OCI-LY1 (cell line): ENCODE measurements at regions not wholly inside any gene's neighbourhood (a gene's known extent, or its start where the extent isn't known, plus 50 kb on each side); places are given as distances from the start of the nearest gene placed in this dataset.
"Not testable (repeated sequence)": the region's sequence is repeated elsewhere in the genome, so short reads cannot be mapped to it uniquely, and the experiment has no call there.

Experiments used
- H2AFZ ChIP-seq: fragments of 200-600 bp; sonication (generic), shearing (Covaris generic); 2 replicates; pipeline ENCODE4 v1.6.0; 2014; ENCODE audit warnings: antibody characterized with exemption, mild to moderate bottlenecking, low read length
- H3F3A ChIP-seq: fragments of 200-600 bp; sonication (generic), shearing (Covaris generic); 2 replicates; pipeline ENCODE4 v1.6.0; 2014; ENCODE audit warnings: mild to moderate bottlenecking, antibody characterized with exemption, low read length, moderate library complexity; ENCODE audit not compliant: insufficient read depth
- H3K27ac ChIP-seq: fragments of 200-600 bp; sonication (generic); 2 replicates; pipeline ENCODE4 v1.5.1; 2014; ENCODE audit warnings: low read length, mixed run types, mild to moderate bottlenecking, low read depth; ENCODE audit not compliant: poor library complexity, severe bottlenecking
- H3K27me3 ChIP-seq: fragments of 200-600 bp; sonication (generic); 2 replicates; pipeline ENCODE4 v1.6.0; 2014; ENCODE audit warnings: antibody characterized with exemption, mild to moderate bottlenecking, low read length, moderate library complexity; ENCODE audit not compliant: insufficient read depth
- H3K36me3 ChIP-seq: fragments of 200-600 bp; sonication (generic); 2 replicates; pipeline ENCODE4 v1.6.1; 2014; ENCODE audit warnings: mild to moderate bottlenecking, antibody characterized with exemption, low read length, moderate library complexity, mixed read lengths; ENCODE audit not compliant: insufficient read depth
- H3K4me1 ChIP-seq: fragments of 200-600 bp; sonication (generic); 2 replicates; pipeline ENCODE4 v1.5.1; 2014; ENCODE audit warnings: mild to moderate bottlenecking, low read length, moderate library complexity; ENCODE audit not compliant: insufficient read depth, severe bottlenecking
- H3K4me2 ChIP-seq: fragments of 200-600 bp; sonication (generic), shearing (Covaris generic); 2 replicates; pipeline ENCODE4 v1.6.1; 2014; ENCODE audit warnings: low read length
- H3K4me3 ChIP-seq: fragments of 200-600 bp; sonication (generic); 2 replicates; pipeline ENCODE4 v1.5.1; 2014; ENCODE audit warnings: low read length, low read depth, mild to moderate bottlenecking, mixed read lengths; ENCODE audit not compliant: poor library complexity, severe bottlenecking
- H3K79me2 ChIP-seq: fragments of 200-600 bp; shearing (Covaris generic); 2 replicates; pipeline ENCODE4 v1.6.1; 2016; ENCODE audit warnings: mixed run types, low read length, mixed read lengths; ENCODE audit not compliant: insufficient read depth
- H3K9ac ChIP-seq: fragments of 200-600 bp; sonication (generic), shearing (Covaris generic); 2 replicates; pipeline ENCODE4 v1.6.1; 2014; ENCODE audit warnings: mild to moderate bottlenecking, low read length, mixed read lengths
- H3K9me2 ChIP-seq: fragments of 200-600 bp; sonication (generic), shearing (Covaris generic); 2 replicates; pipeline ENCODE4 v1.6.1; 2014; ENCODE audit warnings: low read depth, mild to moderate bottlenecking, low read length, mixed read lengths
- H3K9me3 ChIP-seq: fragments of 200-600 bp; shearing (Covaris generic); 2 replicates; pipeline ENCODE4 v1.6.1; 2014; ENCODE audit warnings: low read length, mixed read lengths
- H4K20me1 ChIP-seq: fragments of 200-600 bp; sonication (generic), shearing (Covaris generic); 2 replicates; pipeline ENCODE4 v1.6.0; 2016; ENCODE audit warnings: mild to moderate bottlenecking, low read length; ENCODE audit not compliant: insufficient read depth
- CTCF ChIP-seq: fragments of 200-600 bp; sonication (generic), shearing (Covaris generic); IDR thresholded peaks from 2 replicates; pipeline ENCODE4 v1.5.1; 2017; ENCODE audit warnings: mild to moderate bottlenecking, antibody characterized with exemption, low read length, moderate library complexity, mixed read lengths
- EZH2 ChIP-seq: fragments of 200-600 bp; sonication (generic), shearing (Covaris generic); IDR thresholded peaks from 2 replicates; pipeline ENCODE4 v1.8.0; 2017; ENCODE audit warnings: borderline replicate concordance, mixed run types, mild to moderate bottlenecking, antibody characterized with exemption, low read length, moderate library complexity, mixed read lengths

- Histone ChIP-seq H3K36me3 (no peaks in the 10 kb centered on the region), H3K4me3 (no peak overlapping the region), H3K4me2 (no peak overlapping the region), H3K79me2 (no peaks in the 10 kb centered on the region), H4K20me1 (no peaks in the 10 kb centered on the region), H3F3A (no peaks in the 10 kb centered on the region), H3K27me3 (no peaks in the 10 kb centered on the region), H3K4me1 (no peaks in the 10 kb centered on the region), H3K9me3 (no peaks in the 10 kb centered on the region), H3K9ac (no peak overlapping the region), H3K9me2 (no peaks in the 10 kb centered on the region), H3K27ac (no peak overlapping the region), H2AFZ (no peak overlapping the region)
- TF ChIP-seq CTCF, result no peak
- TF ChIP-seq EZH2, result no peak
Observed at GRCh38 chr2:17353263-17353662, 165.0 kb downstream of the RAD51AP2 start.

- not testable (repeated sequence) for H3K9me2 ChIP-seq, H3K9ac ChIP-seq, H2AFZ ChIP-seq, H3K27ac ChIP-seq, H3K27me3 ChIP-seq, H3K9me3 ChIP-seq, H3K4me2 ChIP-seq, H3K4me1 ChIP-seq, H3K79me2 ChIP-seq, H3K36me3 ChIP-seq, H3F3A ChIP-seq, H4K20me1 ChIP-seq, H3K4me3 ChIP-seq
Observed at GRCh38 chr2:17342692-17343091, 175.5 kb downstream of the RAD51AP2 start.

- no peak for TF ChIP-seq CTCF
- TF ChIP-seq EZH2, result no peak
- no peaks in the 10 kb centered on the region for H3K4me1 ChIP-seq
Observed at GRCh38 chr2:17337507-17337906, 180.7 kb downstream of the RAD51AP2 start.

GRCh38 chr2:17336458-17336857, 181.8 kb downstream of the RAD51AP2 start:
- H4K20me1 ChIP-seq, result no peaks in the 10 kb centered on the region
- H3K79me2 ChIP-seq, result no peaks in the 10 kb centered on the region
- H2AFZ ChIP-seq, result no peak overlapping the region
- no peaks in the 10 kb centered on the region for H3F3A ChIP-seq
- H3K4me3 ChIP-seq, result no peak overlapping the region
- H3K36me3 ChIP-seq, result no peaks in the 10 kb centered on the region
- TF ChIP-seq CTCF (no peak), EZH2 (no peak)
- no peak overlapping the region for H3K27ac ChIP-seq
- H3K4me2 ChIP-seq, result no peak overlapping the region
- no peaks in the 10 kb centered on the region for H3K9me3 ChIP-seq
- H3K9ac ChIP-seq, result no peak overlapping the region
- no peaks in the 10 kb centered on the region for H3K9me2 ChIP-seq
- H3K4me1 ChIP-seq, result no peaks in the 10 kb centered on the region
- no peaks in the 10 kb centered on the region for H3K27me3 ChIP-seq

More at GRCh38 chr2:17337507-17337906, 180.7 kb downstream of the RAD51AP2 start:
- H3F3A ChIP-seq, result no peaks in the 10 kb centered on the region
- no peak overlapping the region for H2AFZ ChIP-seq
- H3K4me2 ChIP-seq, result no peak overlapping the region
- no peak overlapping the region for H3K4me3 ChIP-seq
- H3K9me3 ChIP-seq, result no peaks in the 10 kb centered on the region
- no peaks in the 10 kb centered on the region for H4K20me1 ChIP-seq
- no peaks in the 10 kb centered on the region for H3K27me3 ChIP-seq
- H3K36me3 ChIP-seq, result no peaks in the 10 kb centered on the region
- no peak overlapping the region for H3K9ac ChIP-seq
- H3K79me2 ChIP-seq, result no peaks in the 10 kb centered on the region
- no peaks in the 10 kb centered on the region for H3K9me2 ChIP-seq
- H3K27ac ChIP-seq, result no peak overlapping the region
